NT2/D1 (cell line): ENCODE measurements at regions not wholly inside any gene's neighbourhood (a gene's known extent, or its start where the extent isn't known, plus 50 kb on each side); places are given as distances from the start of the nearest gene placed in this dataset.

Experiments used
- DNase-seq: peaks from one replicate; pipeline ENCODE4 v3.0.0-alpha.2; 2011; ENCODE audit warnings: low read depth, low spot score
- H3K27me3 ChIP-seq: 2 replicates; pipeline ENCODE4 v1.6.0; 2011; ENCODE audit warnings: mild to moderate bottlenecking; ENCODE audit not compliant: insufficient read length, insufficient read depth
- H3K36me3 ChIP-seq: 2 replicates; pipeline ENCODE4 v1.6.1; 2011; ENCODE audit warnings: mild to moderate bottlenecking, low read length, mixed read lengths; ENCODE audit not compliant: insufficient read depth, insufficient read length
- H3K4me1 ChIP-seq: 2 replicates; pipeline ENCODE4 v1.5.1; 2011; ENCODE audit not compliant: insufficient read depth, insufficient read length
- H3K4me3 ChIP-seq: 2 replicates; pipeline ENCODE4 v1.5.1; 2011; ENCODE audit warnings: low read depth; ENCODE audit not compliant: insufficient read length
- H3K9ac ChIP-seq: 2 replicates; pipeline ENCODE4 v1.6.0; 2011; ENCODE audit warnings: low read depth; ENCODE audit not compliant: insufficient read length
- H3K9me3 ChIP-seq: 2 replicates; pipeline ENCODE4 v1.5.1; 2011; ENCODE audit warnings: mild to moderate bottlenecking, low read length; ENCODE audit not compliant: insufficient read depth
- SUZ12 ChIP-seq: IDR thresholded peaks from 2 replicates; pipeline ENCODE4 v1.6.1; 2011; ENCODE audit not compliant: insufficient read length, insufficient read depth; ENCODE audit errors: extremely low read depth
- YY1 ChIP-seq: IDR thresholded peaks from 2 replicates; pipeline ENCODE4 v1.6.1; 2011; ENCODE audit not compliant: insufficient read length, insufficient read depth
- ZNF274 ChIP-seq: IDR thresholded peaks from 2 replicates; pipeline ENCODE4 v1.6.1; 2011; ENCODE audit warnings: mild to moderate bottlenecking, low read depth, low read length

GRCh38 chr2:186303091-186303490 lies 183.0 kb upstream of the ZC3H15 start:
- H3K9me3 ChIP-seq: no peaks in the 10 kb centered on the region
- no peak for TF ChIP-seq SUZ12
- no peak for DNase-seq
- H3K27me3 ChIP-seq: no peaks in the 10 kb centered on the region
- H3K4me3 ChIP-seq: no peak overlapping the region
- no peaks in the 10 kb centered on the region for H3K4me1 ChIP-seq
- H3K9ac ChIP-seq: no peak overlapping the region
- H3K36me3 ChIP-seq: no peaks in the 10 kb centered on the region

- no peaks in the 10 kb centered on the region for H3K36me3 ChIP-seq
- H3K9ac ChIP-seq: no peak overlapping the region
- no peaks in the 10 kb centered on the region for H3K4me1 ChIP-seq
- DNase-seq: no peak
- no peak overlapping the region for H3K4me3 ChIP-seq
- no peak for TF ChIP-seq YY1
- no peak for TF ChIP-seq ZNF274
- no peak for TF ChIP-seq SUZ12
- no peaks in the 10 kb centered on the region for H3K27me3 ChIP-seq
- H3K9me3 ChIP-seq: no peaks in the 10 kb centered on the region
Measured at GRCh38 chr2:186304064-186304463, 182.0 kb upstream of the ZC3H15 start.

- Histone ChIP-seq H3K27me3 (no peaks in the 10 kb centered on the region), H3K36me3 (no peaks in the 10 kb centered on the region), H3K9me3 (peaks cover under 1% of the 10 kb centered on the region; the same call in 1 of the 2 replicates), H3K9ac (no peak overlapping the region), H3K4me1 (no peaks in the 10 kb centered on the region), H3K4me3 (no peak overlapping the region)
- DNase-seq: no peak
- TF ChIP-seq SUZ12 (no peak), ZNF274 (no peak), YY1 (no peak)
Measured at GRCh38 chr2:186306754-186307153, 179.3 kb upstream of the ZC3H15 start.

GRCh38 chr2:186307871-186308270 lies 178.2 kb upstream of the ZC3H15 start:
- TF ChIP-seq ZNF274: no peak
- no peak for TF ChIP-seq YY1
- no peak for TF ChIP-seq SUZ12
- Histone ChIP-seq H3K9me3 (peaks cover 11% of the 10 kb centered on the region), H3K9ac (no peak overlapping the region), H3K4me3 (no peak overlapping the region), H3K4me1 (no peaks in the 10 kb centered on the region), H3K36me3 (no peaks in the 10 kb centered on the region), H3K27me3 (no peaks in the 10 kb centered on the region)
- DNase-seq: no peak

- no peak for TF ChIP-seq SUZ12
- no peak for TF ChIP-seq YY1
- TF ChIP-seq ZNF274: no peak
- no peaks in the 10 kb centered on the region for H3K36me3 ChIP-seq
- no peaks in the 10 kb centered on the region for H3K4me1 ChIP-seq
- H3K4me3 ChIP-seq: no peak overlapping the region
- no peaks in the 10 kb centered on the region for H3K27me3 ChIP-seq
- DNase-seq: no peak
- no peak overlapping the region for H3K9ac ChIP-seq
- peaks cover 16% of the 10 kb centered on the region for H3K9me3 ChIP-seq
Measured at GRCh38 chr2:186308347-186308746, 177.7 kb upstream of the ZC3H15 start.

GRCh38 chr2:186309901-186310300 lies 176.2 kb upstream of the ZC3H15 start:
- no peaks in the 10 kb centered on the region for H3K4me1 ChIP-seq
- H3K4me3 ChIP-seq: no peak overlapping the region
- H3K36me3 ChIP-seq: no peaks in the 10 kb centered on the region
- TF ChIP-seq YY1: no peak
- TF ChIP-seq SUZ12: no peak
- no peak for TF ChIP-seq ZNF274
- H3K9ac ChIP-seq: no peak overlapping the region
- peaks cover 17% of the 10 kb centered on the region for H3K9me3 ChIP-seq
- no peaks in the 10 kb centered on the region for H3K27me3 ChIP-seq
- DNase-seq: no peak

GRCh38 chr2:186319105-186319504 lies 167.0 kb upstream of the ZC3H15 start:
- Histone ChIP-seq H3K4me1 (no peaks in the 10 kb centered on the region), H3K4me3 (no peak overlapping the region), H3K27me3 (no peaks in the 10 kb centered on the region), H3K9me3 (0 out of 2 replicates have a peak, but pooled peaks cover 5% of the 10 kb centered on the region), H3K36me3 (no peaks in the 10 kb centered on the region), H3K9ac (no peak overlapping the region)
- TF ChIP-seq SUZ12: no peak
- TF ChIP-seq YY1: no peak
- TF ChIP-seq ZNF274: no peak
- no peak for DNase-seq
